RWPE1 (cell line): ENCODE measurements at regions not wholly inside any gene's neighbourhood (a gene's known extent, or its start where the extent isn't known, plus 50 kb on each side); places are given as distances from the start of the nearest gene placed in this dataset.
"Not testable (repeated sequence)": the region's sequence is repeated elsewhere in the genome, so short reads cannot be mapped to it uniquely, and the experiment has no call there.

Source experiments
- CTCF ChIA-PET: fragments of 350-600 bp; sonication (Branson Sonifier 250); formaldehyde crosslinking; extraction: SDS; loops from one replicate; lab custom pipeline; 2021; lab: Yijun Ruan, JAX
- POLR2A ChIA-PET: fragments of 400-600 bp; formaldehyde crosslinking; extraction: SDS; loops from one replicate; lab custom pipeline; 2020; ENCODE audit warnings: antibody characterized with exemption; ENCODE audit not compliant: low non-redundant PET; lab: Yijun Ruan, JAX
- DNase-seq: peaks from one replicate; pipeline ENCODE4 v3.0.0; 2012; ENCODE audit warnings: low spot score
- H3K27ac ChIP-seq: fragments of 450-650 bp; 2 replicates; pipeline ENCODE4 v1.5.1; 2017
- TF ChIP-seq, protein P1 (sequence below): fragments of 450-650 bp; conservative IDR thresholded peaks from 2 replicates; pipeline ENCODE4 v1.5.1; 2017; ENCODE audit warnings: low read depth, mild to moderate bottlenecking

DNA sequence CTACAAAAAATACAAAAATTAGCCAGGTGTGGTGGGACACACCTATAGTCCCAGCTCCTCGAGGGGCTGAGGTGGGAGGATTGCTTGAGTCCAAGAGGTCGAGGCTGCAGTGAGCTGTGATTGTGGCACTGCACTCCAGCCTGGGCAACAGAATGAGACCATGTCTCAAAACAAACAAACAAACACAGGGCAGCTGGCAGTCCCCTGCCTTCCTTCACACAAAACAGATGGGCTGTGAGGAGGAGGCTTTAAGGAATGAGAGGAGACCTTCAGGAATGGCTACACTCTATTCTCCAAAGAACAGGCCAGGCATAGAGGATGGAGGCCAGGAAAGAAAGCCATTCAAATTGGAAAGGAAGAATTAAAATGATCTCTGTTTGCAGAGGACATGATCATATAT lies 65.6 kb upstream of the MAML3 start:
- ChIA-PET CTCF (interaction anchor here (0.6 kb wide), 1 partner anchor 1260 kb away, joined by 4 read pairs; no protein-coding TSS in a partner anchor), POLR2A (no interaction called here)
- no peak for DNase-seq
- TF ChIP-seq, protein P1, sequence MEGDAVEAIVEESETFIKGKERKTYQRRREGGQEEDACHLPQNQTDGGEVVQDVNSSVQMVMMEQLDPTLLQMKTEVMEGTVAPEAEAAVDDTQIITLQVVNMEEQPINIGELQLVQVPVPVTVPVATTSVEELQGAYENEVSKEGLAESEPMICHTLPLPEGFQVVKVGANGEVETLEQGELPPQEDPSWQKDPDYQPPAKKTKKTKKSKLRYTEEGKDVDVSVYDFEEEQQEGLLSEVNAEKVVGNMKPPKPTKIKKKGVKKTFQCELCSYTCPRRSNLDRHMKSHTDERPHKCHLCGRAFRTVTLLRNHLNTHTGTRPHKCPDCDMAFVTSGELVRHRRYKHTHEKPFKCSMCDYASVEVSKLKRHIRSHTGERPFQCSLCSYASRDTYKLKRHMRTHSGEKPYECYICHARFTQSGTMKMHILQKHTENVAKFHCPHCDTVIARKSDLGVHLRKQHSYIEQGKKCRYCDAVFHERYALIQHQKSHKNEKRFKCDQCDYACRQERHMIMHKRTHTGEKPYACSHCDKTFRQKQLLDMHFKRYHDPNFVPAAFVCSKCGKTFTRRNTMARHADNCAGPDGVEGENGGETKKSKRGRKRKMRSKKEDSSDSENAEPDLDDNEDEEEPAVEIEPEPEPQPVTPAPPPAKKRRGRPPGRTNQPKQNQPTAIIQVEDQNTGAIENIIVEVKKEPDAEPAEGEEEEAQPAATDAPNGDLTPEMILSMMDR = no peak
- H3K27ac ChIP-seq = no peak overlapping the region

DNA sequence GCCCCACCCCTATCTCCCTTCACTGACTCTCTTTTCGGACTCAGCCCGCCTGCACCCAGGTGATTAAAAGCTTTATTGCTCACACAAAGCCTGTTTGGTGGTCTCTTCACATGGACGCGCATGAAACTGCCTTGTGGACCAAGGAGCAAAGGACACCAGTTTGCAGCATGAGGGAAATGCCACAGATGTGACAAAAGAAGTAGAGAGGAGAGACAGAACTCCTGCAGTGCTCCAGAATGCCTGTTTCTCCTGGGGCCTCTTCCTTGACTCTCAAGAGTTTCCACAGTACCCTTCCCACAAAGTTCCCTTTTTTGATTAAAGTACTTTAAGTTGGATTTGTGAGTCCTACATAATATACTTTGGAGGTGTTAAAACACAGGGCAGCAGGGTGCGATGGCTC lies 65.1 kb upstream of the MAML3 start:
- DNase-seq, H3K27ac ChIP-seq, CTCF ChIA-PET, POLR2A ChIA-PET: not testable (repeated sequence)

DNA sequence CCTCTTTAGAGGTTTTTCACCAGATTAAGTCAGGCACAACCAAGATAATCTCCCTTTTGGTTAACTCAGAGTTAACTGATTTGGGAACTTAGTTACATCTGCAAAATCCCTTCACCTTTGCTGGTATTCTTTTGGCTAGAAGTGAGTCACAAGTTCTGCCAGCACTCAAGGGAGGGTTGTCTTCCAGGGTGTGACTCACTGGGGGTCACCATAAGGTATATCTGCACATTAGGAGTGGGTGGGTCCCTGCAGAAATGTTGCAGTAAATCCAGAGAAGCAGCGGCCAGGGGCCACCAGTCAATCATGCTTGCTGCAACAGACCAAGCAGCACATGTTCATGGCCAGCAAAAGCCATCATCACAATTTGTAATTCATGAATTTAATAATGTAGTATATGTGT lies 59.8 kb upstream of the MAML3 start:
- peak; percentile 54 for DNase-seq
- ChIA-PET POLR2A (no interaction called here), CTCF (no interaction called here)
- H3K27ac ChIP-seq = no peak overlapping the region
- TF ChIP-seq, protein P1 = no peak

DNA sequence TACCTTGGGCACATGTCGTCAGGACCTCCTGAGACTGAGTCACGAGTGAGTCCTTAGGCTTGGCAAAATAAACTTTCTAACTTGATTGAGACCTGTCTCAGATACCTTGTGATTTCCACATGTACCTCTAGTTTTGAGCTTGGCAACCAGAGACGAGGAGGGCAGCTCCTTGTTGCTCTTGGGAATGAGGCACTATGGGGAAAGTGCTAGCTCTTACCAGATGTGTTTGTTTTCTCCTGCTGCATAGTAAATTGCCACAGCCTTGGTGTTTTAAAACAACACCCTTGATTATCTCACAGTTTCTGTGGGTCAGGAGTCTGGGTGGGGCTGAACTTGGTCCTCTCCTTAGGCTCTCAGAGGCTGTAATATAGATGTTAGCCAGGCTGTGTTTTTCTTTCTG lies 59.1 kb upstream of the MAML3 start:
- TF ChIP-seq, protein P1 = no peak
- H3K27ac ChIP-seq = no peak overlapping the region
- CTCF ChIA-PET = no interaction called here
- POLR2A ChIA-PET = no interaction called here
- no peak for DNase-seq

DNA sequence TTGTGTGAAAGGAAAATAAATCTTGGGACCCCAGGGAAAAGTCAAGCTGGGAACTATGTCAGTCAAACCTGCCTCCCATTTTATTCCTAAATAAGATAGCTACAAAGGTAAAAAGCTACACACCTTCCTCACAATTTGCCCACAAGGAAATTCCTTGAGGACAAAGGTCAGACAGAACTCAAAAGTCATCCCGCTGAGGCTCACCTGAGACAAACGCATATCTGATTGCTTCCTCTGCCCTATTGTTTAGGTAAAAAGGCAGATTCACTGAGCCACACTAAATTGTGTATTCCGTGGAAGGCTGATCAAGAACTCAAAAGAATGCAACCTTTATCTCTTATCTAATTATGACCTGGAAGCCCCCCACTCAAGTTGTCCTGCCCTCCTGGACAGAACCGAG lies 58.7 kb upstream of the MAML3 start:
- CTCF ChIA-PET = no interaction called here
- TF ChIP-seq, protein P1 = no peak
- DNase-seq = no peak
- H3K27ac ChIP-seq = no peak overlapping the region
- POLR2A ChIA-PET = no interaction called here

DNA sequence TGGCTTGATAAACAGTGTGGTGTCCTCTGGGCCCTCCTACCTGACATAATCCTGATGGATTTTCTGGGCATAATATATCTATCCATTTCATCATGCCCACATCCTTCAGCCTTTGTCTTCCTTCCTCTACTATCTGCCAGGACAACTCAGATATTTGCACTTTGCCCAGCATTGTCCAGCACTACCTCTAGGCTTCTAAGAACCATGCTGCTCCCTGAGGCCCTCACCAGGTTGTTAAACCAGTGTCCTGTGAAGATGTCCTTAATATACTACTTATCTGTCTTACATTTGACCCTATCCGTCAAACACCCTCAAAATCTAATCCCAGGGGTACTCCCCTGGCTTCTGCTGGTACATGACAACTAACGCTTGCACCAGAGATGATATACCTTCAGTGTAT lies 58.2 kb upstream of the MAML3 start:
- H3K27ac ChIP-seq = no peak overlapping the region
- no peak for DNase-seq
- ChIA-PET CTCF (no interaction called here), POLR2A (no interaction called here)
- TF ChIP-seq, protein P1 = no peak

DNA sequence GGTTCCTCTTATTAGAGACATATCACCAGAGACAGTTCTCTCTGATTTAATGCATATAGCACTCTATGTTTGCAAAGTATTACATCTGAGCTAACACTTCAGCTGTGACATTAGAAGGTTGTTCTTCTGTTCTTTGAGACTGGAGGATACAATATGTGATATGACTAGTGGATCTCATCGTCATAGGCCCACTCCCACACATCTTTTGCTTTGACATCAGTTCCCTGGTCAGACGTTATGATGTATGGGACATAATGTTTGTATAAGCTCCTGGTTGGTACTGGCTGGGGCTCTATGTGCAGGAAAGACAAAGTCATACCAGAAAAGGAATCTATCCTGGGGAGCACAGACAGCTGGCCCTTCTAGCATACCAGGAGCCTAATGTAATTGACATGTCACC lies 57.7 kb upstream of the MAML3 start:
- ChIA-PET POLR2A (no interaction called here), CTCF (interaction anchor here (0.6 kb wide), 1 partner anchor 953 kb away, joined by 3 read pairs; no protein-coding TSS in a partner anchor)
- DNase-seq = no peak
- TF ChIP-seq, protein P1 = no peak
- no peak overlapping the region for H3K27ac ChIP-seq
